ENCODE measurements at regions not wholly inside any gene's neighbourhood (a gene's known extent, or its start where the extent isn't known, plus 50 kb on each side); places are given as distances from the start of the nearest gene placed in this dataset.

GRCh38 chr9:13644675-13645074 is 365.2 kb upstream of the MPDZ start (continued):
- TF ChIP-seq ZNF41 (CRISPR knock-in tag; conservative IDR thresholded peaks at IDR 0.05) (no peak), TAF15 (IDR thresholded peaks at IDR 0.05; ENCODE audit: low read depth, low read length) (no peak), ZNF318 (IDR thresholded peaks at IDR 0.05; ENCODE audit: borderline replicate concordance in 1 of 2, low read depth in 1 of 2) (no peak), SIN3A (IDR thresholded peaks at IDR 0.05; ENCODE audit: borderline replicate concordance in 2 of 2, control insufficient read depth in 1 of 2, low read depth in 2 of 2, low read length in 2 of 2) (no peak)

Measured in K562 (cell line).